ENCODE measurements at regions not wholly inside any gene's neighbourhood (a gene's known extent, or its start where the extent isn't known, plus 50 kb on each side); places are given as distances from the start of the nearest gene placed in this dataset.

DNA sequence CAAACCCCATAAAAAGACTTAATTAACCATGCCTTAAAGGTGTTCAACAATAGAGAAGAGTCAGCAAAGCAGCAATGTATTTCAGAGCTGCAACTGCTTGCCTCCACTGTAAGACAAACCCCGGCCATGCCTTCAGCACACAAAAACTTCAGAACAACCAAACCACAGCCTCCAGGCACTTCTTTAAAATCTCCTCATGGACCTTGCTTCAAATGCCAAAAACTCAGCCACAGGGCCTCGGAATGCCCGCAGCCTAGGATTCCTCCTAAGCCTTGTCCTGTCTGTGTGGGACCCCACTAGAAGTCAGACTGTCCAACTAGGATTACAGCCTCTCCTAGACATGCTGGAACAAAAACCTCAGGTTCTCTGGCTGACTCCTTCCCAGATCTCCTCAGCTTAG is 208.1 kb upstream of the DUSP10 start:
- H3K36me3 Mint-ChIP-seq (ENCODE audit: insufficient read depth, unreplicated experiment), result no peaks in the 10 kb centered on the region
- peaks cover 6% of the 10 kb centered on the region for H3K4me1 Mint-ChIP-seq (ENCODE audit: low read depth, unreplicated experiment)
- ChIA-PET POLR2A (no interaction called here), CTCF (no interaction called here)
- Histone ChIP-seq H3K4me3 (ENCODE audit: low read depth, low read length) (no peak overlapping the region), H3K36me3 (ENCODE audit: control insufficient read depth, insufficient read depth, low read length) (no peaks in the 10 kb centered on the region), H3K27me3 (replicated peaks; ENCODE audit: control insufficient read depth, insufficient read depth, low read length) (no peaks in the 10 kb centered on the region), H3K4me1 (no peaks in the 10 kb centered on the region), H3K9me3 (no peaks in the 10 kb centered on the region)
- intact Hi-C loops (cut with micrococcal nuclease; ENCODE audit: unreplicated experiment), result no loop called here
- DNase-seq, result no peak
- TF ChIP-seq CTCF (IDR thresholded peaks at IDR 0.05; ENCODE audit: insufficient read depth in 1 of 2, low read depth in 1 of 2, low read length in 1 of 2, severe bottlenecking in 1 of 2, unreplicated experiment in 1 of 2), result no peak
- no peak overlapping the region for H3K27ac Mint-ChIP-seq (ENCODE audit: unreplicated experiment)
- H3K4me3 Mint-ChIP-seq (ENCODE audit: unreplicated experiment), result no peak overlapping the region
- H3K9me3 Mint-ChIP-seq (ENCODE audit: unreplicated experiment), result peaks cover 40% of the 10 kb centered on the region
- peaks cover 3% of the 10 kb centered on the region for H3K27me3 Mint-ChIP-seq (ENCODE audit: insufficient read depth, unreplicated experiment)
- no TSS peak for BruUV-seq (replicated peaks)

- H3K9me3 Mint-ChIP-seq (ENCODE audit: unreplicated experiment), result peaks cover 45% of the 10 kb centered on the region
- DNase-seq, result no peak
- H3K4me1 Mint-ChIP-seq (ENCODE audit: low read depth, unreplicated experiment), result peaks cover 6% of the 10 kb centered on the region
- Histone ChIP-seq H3K36me3 (ENCODE audit: control insufficient read depth, insufficient read depth, low read length) (no peaks in the 10 kb centered on the region), H3K4me1 (no peaks in the 10 kb centered on the region), H3K4me3 (ENCODE audit: low read depth, low read length) (no peak overlapping the region), H3K27me3 (replicated peaks; ENCODE audit: control insufficient read depth, insufficient read depth, low read length) (no peaks in the 10 kb centered on the region), H3K9me3 (no peaks in the 10 kb centered on the region; the same call in 1 of the 2 replicates)
- no TSS peak for BruUV-seq (replicated peaks)
- H3K27me3 Mint-ChIP-seq (ENCODE audit: insufficient read depth, unreplicated experiment), result no peaks in the 10 kb centered on the region
- no peak overlapping the region for H3K4me3 Mint-ChIP-seq (ENCODE audit: unreplicated experiment)
- no peaks in the 10 kb centered on the region for H3K36me3 Mint-ChIP-seq (ENCODE audit: insufficient read depth, unreplicated experiment)
- no peak for TF ChIP-seq CTCF (IDR thresholded peaks at IDR 0.05; ENCODE audit: insufficient read depth in 1 of 2, low read depth in 1 of 2, low read length in 1 of 2, severe bottlenecking in 1 of 2, unreplicated experiment in 1 of 2)
- no peak overlapping the region for H3K27ac Mint-ChIP-seq (ENCODE audit: unreplicated experiment)
- ChIA-PET CTCF (no interaction called here), POLR2A (no interaction called here)
- intact Hi-C loops (cut with micrococcal nuclease; ENCODE audit: unreplicated experiment), result no loop called here
Measured at GRCh38 chr1:221948459-221948858, 206.6 kb upstream of the DUSP10 start.

GRCh38 chr1:221947731-221948130 is 205.8 kb upstream of the DUSP10 start:
- H3K27me3 ChIP-seq (replicated peaks; ENCODE audit: control insufficient read depth, insufficient read depth, low read length), result no peaks in the 10 kb centered on the region
- no peaks in the 10 kb centered on the region for H3K4me1 ChIP-seq
- no TSS peak for BruUV-seq (replicated peaks)
- Mint-ChIP-seq H3K27me3 (ENCODE audit: insufficient read depth, unreplicated experiment) (no peaks in the 10 kb centered on the region), H3K27ac (ENCODE audit: unreplicated experiment) (no peak overlapping the region), H3K36me3 (ENCODE audit: insufficient read depth, unreplicated experiment) (no peaks in the 10 kb centered on the region), H3K4me1 (ENCODE audit: low read depth, unreplicated experiment) (peaks cover 6% of the 10 kb centered on the region), H3K9me3 (ENCODE audit: unreplicated experiment) (peaks cover 45% of the 10 kb centered on the region), H3K4me3 (ENCODE audit: unreplicated experiment) (no peak overlapping the region)
- no peaks in the 10 kb centered on the region; the same call in 1 of the 2 replicates for H3K9me3 ChIP-seq
- no peaks in the 10 kb centered on the region for H3K36me3 ChIP-seq (ENCODE audit: control insufficient read depth, insufficient read depth, low read length)
- intact Hi-C loops (cut with micrococcal nuclease; ENCODE audit: unreplicated experiment), result no loop called here
- H3K4me3 ChIP-seq (ENCODE audit: low read depth, low read length), result no peak overlapping the region
- DNase-seq, result no peak
- POLR2A ChIA-PET, result no interaction called here
- CTCF ChIA-PET, result no interaction called here
- TF ChIP-seq CTCF (IDR thresholded peaks at IDR 0.05; ENCODE audit: insufficient read depth in 1 of 2, low read depth in 1 of 2, low read length in 1 of 2, severe bottlenecking in 1 of 2, unreplicated experiment in 1 of 2), result no peak

Measured in Caco-2 (cell line).